K562 (cell line): ENCODE measurements at regions not wholly inside any gene's neighbourhood (a gene's known extent, or its start where the extent isn't known, plus 50 kb on each side); places are given as distances from the start of the nearest gene placed in this dataset.

Experiments used
- ATAC-seq: fragments of 200-7000 bp; cut with Tn5 transposase; 3 replicates; pipeline ENCODE4 v1.9.1; 2020; ENCODE audit warnings: moderate library complexity
- BruUV-seq: library from RNA; stranded (reverse); fragments of 400-500 nt; replicated peaks from 2 replicates; lab custom pipeline; 2021; lab: Mats Ljungman, UMichigan
- CTCF ChIA-PET: fragments of 300-600 bp; formaldehyde crosslinking; extraction: SDS; loops from one replicate; lab custom pipeline; 2021; ENCODE audit warnings: low intra/inter-chr PET ratio; lab: Yijun Ruan, JAX
- POLR2A ChIA-PET: fragments of 300-600, 350-650 bp; sonication (Branson Sonifier 250); formaldehyde crosslinking; extraction: SDS; loops from one replicate; lab custom pipeline; 2021; ENCODE audit warnings: antibody characterized with exemption, inconsistent platforms; lab: Yijun Ruan, JAX
- DNase-seq, 4 experiments: peaks; one replicate each; pipeline versions ENCODE4 v3.0.0 to v3.0.0-alpha.2; 2011 to 2018; ENCODE audit warnings: low spot score in 3 of 4, mixed read lengths in 3 of 4; ENCODE audit errors: extremely low read depth in 1 of 4
- FAIRE-seq: peaks from 2 replicates; lab custom pipeline; 2011; peaks lifted over from hg19 to GRCh38; lab: Jason Lieb, UNC
- H2AFZ ChIP-seq: 2 replicates; pipeline ENCODE4 v1.6.0; 2011; ENCODE audit warnings: low read depth, low read length, control low read depth, inconsistent platforms
- H3K27ac ChIP-seq: fragments of 200-600 bp; 3 replicates; pipeline ENCODE4 v1.8.0; 2011; ENCODE audit warnings: low read depth, mild to moderate bottlenecking, control low read depth, inconsistent platforms, low read length, moderate library complexity, mixed read lengths; ENCODE audit errors: extremely low read depth
- H3K27me3 ChIP-seq, 2 experiments: fragments of 300-600 bp in 1 of 2; 2 replicates in 1 of 2; 3 replicates in 1 of 2; pipeline versions ENCODE4 v1.6.0 to v1.8.0; 2011; ENCODE audit warnings: inconsistent platforms in 2 of 2, low read length in 2 of 2, mild to moderate bottlenecking in 1 of 2, mixed read lengths in 1 of 2, moderate library complexity in 1 of 2; ENCODE audit not compliant: control insufficient read depth in 2 of 2, insufficient read depth in 2 of 2
- H3K36me3 ChIP-seq: fragments of 300-600 bp; 3 replicates; pipeline ENCODE4 v1.8.0; 2011; ENCODE audit warnings: mild to moderate bottlenecking, low read length, inconsistent platforms; ENCODE audit not compliant: control insufficient read depth, insufficient read depth
- H3K4me1 ChIP-seq, 2 experiments: fragments of 200-600 bp in 1 of 2; replicated peaks in 1 of 2; 2 replicates in 1 of 2; 3 replicates in 1 of 2; pipeline versions ENCODE4 v1.5.1 to v1.8.0; 2011; ENCODE audit warnings: inconsistent platforms in 2 of 2, low read length in 2 of 2, mild to moderate bottlenecking in 1 of 2, mixed read lengths in 1 of 2, moderate library complexity in 1 of 2; ENCODE audit not compliant: control insufficient read depth in 2 of 2, insufficient read depth in 2 of 2
- H3K4me2 ChIP-seq: 2 replicates; pipeline ENCODE4 v1.6.1; 2011; ENCODE audit warnings: low read length, control low read depth, inconsistent platforms, mixed read lengths; ENCODE audit not compliant: insufficient read depth
- H3K4me3 ChIP-seq: fragments of 200-600 bp; sonication (generic), shearing (Covaris generic); 2 replicates; pipeline ENCODE4 v1.5.1; 2016; ENCODE audit warnings: control low read depth, inconsistent platforms
- H3K79me2 ChIP-seq: fragments of 200-600 bp; 3 replicates; pipeline ENCODE4 v1.8.0; 2011; ENCODE audit warnings: low read length, inconsistent platforms; ENCODE audit not compliant: control insufficient read depth, insufficient read depth
- H3K9ac ChIP-seq, 2 experiments: 2 replicates each; pipeline versions ENCODE4 v1.6.0 to v1.6.1; 2011; ENCODE audit warnings: low read depth in 2 of 2, low read length in 2 of 2, control low read depth in 1 of 2, inconsistent platforms in 1 of 2, mild to moderate bottlenecking in 1 of 2, mixed read lengths in 1 of 2; ENCODE audit not compliant: insufficient read depth in 1 of 2
- H3K9me1 ChIP-seq: one replicate; pipeline ENCODE4 v1.6.0; 2011; ENCODE audit warnings: inconsistent platforms, mild to moderate bottlenecking, low read length, moderate library complexity; ENCODE audit not compliant: control insufficient read depth, insufficient read depth
- H3K9me3 ChIP-seq: replicated peaks from 2 replicates; pipeline ENCODE4 v1.5.1; 2011; ENCODE audit warnings: low read depth, low read length, inconsistent platforms; ENCODE audit not compliant: control insufficient read depth, insufficient read depth
- H4K20me1 ChIP-seq: replicated peaks from 2 replicates; pipeline ENCODE4 v1.6.1; 2011; ENCODE audit warnings: low read length, inconsistent platforms, mixed read lengths; ENCODE audit not compliant: control insufficient read depth, insufficient read depth
- DIDO1 ChIP-seq: fragments of 450-650 bp; IDR thresholded peaks from 2 replicates; pipeline ENCODE4 v1.6.1; 2016; ENCODE audit warnings: low read depth, missing biosample characterization, missing genetic modification characterization
- FOXK2 ChIP-seq, 2 experiments: fragments of 450-650 bp; IDR thresholded peaks in 1 of 2; conservative IDR thresholded peaks in 1 of 2; 2 replicates each; pipeline ENCODE4 v1.6.1; 2016; ENCODE audit warnings: low read depth in 2 of 2, mild to moderate bottlenecking in 1 of 2
- HDAC2 ChIP-seq: fragments of 450-650 bp; IDR thresholded peaks from 2 replicates; pipeline ENCODE4 v1.6.1; 2016; ENCODE audit warnings: mild to moderate bottlenecking
- HDAC8 ChIP-seq: fragments of 450-650 bp; IDR thresholded peaks from 2 replicates; pipeline ENCODE4 v1.6.1; 2016; ENCODE audit warnings: mild to moderate bottlenecking, missing genetic modification characterization, moderate library complexity, missing compliant biosample characterization
- HDGF ChIP-seq: fragments of 450-650 bp; IDR thresholded peaks from 2 replicates; pipeline ENCODE4 v1.6.1; 2016
- KDM1A ChIP-seq, 2 experiments: fragments of 450-650 bp; IDR thresholded peaks; 2 replicates each; pipeline ENCODE4 v1.6.1; 2016; ENCODE audit warnings: mild to moderate bottlenecking in 2 of 2
- PTRF ChIP-seq: fragments of 450-650 bp; IDR thresholded peaks from 2 replicates; pipeline ENCODE4 v1.6.1; 2016; ENCODE audit warnings: mild to moderate bottlenecking, missing genetic modification characterization, missing compliant biosample characterization
- SIX5 ChIP-seq, 2 experiments: IDR thresholded peaks; 2 replicates each; pipeline ENCODE4 v1.6.1; 2011; ENCODE audit warnings: low read length in 2 of 2, borderline replicate concordance in 1 of 2, low read depth in 1 of 2, mild to moderate bottlenecking in 1 of 2, moderate library complexity in 1 of 2; ENCODE audit not compliant: insufficient read depth in 1 of 2
- SMARCE1 ChIP-seq: fragments of 450-650 bp; IDR thresholded peaks from 2 replicates; pipeline ENCODE4 v1.7.1; 2016; ENCODE audit warnings: mild to moderate bottlenecking
- THAP12 ChIP-seq: fragments of 250-450 bp; sonication (Bioruptor Pico); IDR thresholded peaks from 2 replicates; pipeline ENCODE4 v1.9.0; 2021; ENCODE audit warnings: mild to moderate bottlenecking, inconsistent platforms
- TRIM25 ChIP-seq: fragments of 450-650 bp; IDR thresholded peaks from 2 replicates; pipeline ENCODE4 v1.7.0; 2016; ENCODE audit warnings: borderline replicate concordance
- WGBS: fragments of 100-300 bp; shearing (Covaris generic); methylation state at CpG from one replicate; pipeline ENCODE4 v1.1.6; 2016; ENCODE audit warnings: low coverage, mixed read lengths; ENCODE audit not compliant: insufficient coverage; ENCODE audit errors: missing lambda C conversion rate; 5-methylcytosine and 5-hydroxymethylcytosine counted together
- in situ Hi-C: fragments of 300-500 bp; cut with MboI; formaldehyde crosslinking; loops from 4 replicates; pipeline ENCODE4 v1.15.0; 2018; ENCODE audit warnings: inconsistent platforms, mixed read lengths
- intact Hi-C: fragments of 100-400 bp; cut with micrococcal nuclease; formaldehyde crosslinking; loops from 2 replicates; pipeline ENCODE4 v1.14.2; 2022

- no peak overlapping the region for H3K4me2 ChIP-seq
- no peaks in the 10 kb centered on the region for H3K9me1 ChIP-seq
- CTCF ChIA-PET: no interaction called here
- WGBS: 0% methylated on average over 1 of the region's 1 CpG
- ATAC-seq (no peak), DNase-seq (no peak), FAIRE-seq (no peak)
- no peaks in the 10 kb centered on the region for H3K4me1 ChIP-seq
- TF ChIP-seq HDGF: no peak
- TF ChIP-seq TRIM25: no peak
- TF ChIP-seq SMARCE1: no peak
- TF ChIP-seq THAP12 (CRISPR knock-in tag): no peak
- TF ChIP-seq KDM1A (IDR thresholded peaks at IDR 0.05): no peak
- TF ChIP-seq FOXK2 (conservative IDR thresholded peaks at IDR 0.05 in 1 of 2, IDR thresholded peaks at IDR 0.05 in 1 of 2; ENCODE audit: low read depth in 2 of 2): no peak
- no peak for TF ChIP-seq DIDO1 (tag)
- no peak for TF ChIP-seq SIX5 (IDR thresholded peaks at IDR 0.05; ENCODE audit: borderline replicate concordance in 1 of 2, insufficient read depth in 1 of 2, low read depth in 1 of 2, low read length in 2 of 2)
- no peak for TF ChIP-seq PTRF (tag)
- no peak for TF ChIP-seq HDAC2
- no peak for TF ChIP-seq HDAC8 (tag)
- in situ Hi-C loops: no loop called here
- intact Hi-C loops: no loop called here
- BruUV-seq: no TSS peak
- no peak overlapping the region for H2AFZ ChIP-seq
- H3K9me3 ChIP-seq: no peaks in the 10 kb centered on the region
- H3K79me2 ChIP-seq: no peaks in the 10 kb centered on the region
- H3K27me3 ChIP-seq: no peaks in the 10 kb centered on the region
- no peak overlapping the region for H3K4me3 ChIP-seq
- H4K20me1 ChIP-seq: no peaks in the 10 kb centered on the region
- H3K9ac ChIP-seq: no peak overlapping the region
- H3K36me3 ChIP-seq: no peaks in the 10 kb centered on the region
- POLR2A ChIA-PET: no interaction called here
- H3K27ac ChIP-seq: no peak overlapping the region
Observed at GRCh38 chr5:51273871-51274270, 109.4 kb upstream of the ISL1 start.
